HG03432 (cell line): ENCODE measurements at regions not wholly inside any gene's neighbourhood (a gene's known extent, or its start where the extent isn't known, plus 50 kb on each side); places are given as distances from the start of the nearest gene placed in this dataset.
"Not testable (repeated sequence)": the region's sequence is repeated elsewhere in the genome, so short reads cannot be mapped to it uniquely, and the experiment has no call there.

ENCODE experiments used
- ATAC-seq: cut with Tn5 transposase; IDR thresholded peaks from one replicate; pipeline ENCODE4 v1.9.1; 2021; ENCODE audit warnings: mild to moderate bottlenecking, moderate library complexity; ENCODE audit not compliant: unreplicated experiment

- no peak for ATAC-seq
Measured at GRCh38 chr12:131557078-131557709, 153.7 kb upstream of the SFSWAP start.

GRCh38 chr12:131559517-131560516 lies 151.1 kb upstream of the SFSWAP start:
- no peak for ATAC-seq

GRCh38 chr12:131561051-131561450 lies 149.8 kb upstream of the SFSWAP start:
- no peak for ATAC-seq

DNA sequence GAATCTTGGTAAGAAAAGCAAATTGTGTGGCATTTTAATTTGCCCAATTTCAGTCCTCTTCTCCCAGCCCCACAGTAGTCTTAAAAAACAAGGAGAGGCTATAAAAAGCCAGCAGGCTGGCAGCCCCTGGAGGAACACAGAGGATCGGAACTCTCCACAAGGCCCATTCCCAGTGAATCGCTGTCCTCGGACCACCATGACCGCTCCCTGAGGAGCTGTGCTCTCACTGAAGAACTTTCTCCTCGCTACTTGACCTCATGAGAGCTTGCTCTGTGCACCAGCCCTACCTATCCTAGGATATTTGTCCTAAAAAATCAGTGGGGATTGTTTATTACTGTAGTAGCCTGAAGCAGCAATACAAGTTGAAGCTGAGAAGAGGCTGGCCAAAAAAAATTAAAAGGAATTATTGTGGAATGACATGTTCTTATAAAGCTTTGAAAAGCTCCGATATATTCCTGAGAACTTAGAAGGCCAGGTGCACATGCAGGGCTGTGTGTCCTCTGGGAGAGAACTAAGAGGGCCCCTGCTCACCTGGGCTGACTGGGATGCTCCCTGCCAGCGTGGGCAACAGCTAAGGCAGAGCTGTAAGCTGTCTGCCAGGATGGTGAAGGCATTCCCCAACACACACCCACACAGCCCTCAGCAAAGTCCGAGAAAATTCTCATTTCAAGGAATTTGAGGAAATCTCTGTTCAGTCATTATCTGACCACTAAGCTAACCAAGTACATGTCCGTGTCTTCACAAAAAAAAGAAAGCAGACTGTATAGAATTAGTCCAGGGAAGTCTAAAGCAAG lies 148.8 kb upstream of the SFSWAP start:
- no peak for ATAC-seq

DNA sequence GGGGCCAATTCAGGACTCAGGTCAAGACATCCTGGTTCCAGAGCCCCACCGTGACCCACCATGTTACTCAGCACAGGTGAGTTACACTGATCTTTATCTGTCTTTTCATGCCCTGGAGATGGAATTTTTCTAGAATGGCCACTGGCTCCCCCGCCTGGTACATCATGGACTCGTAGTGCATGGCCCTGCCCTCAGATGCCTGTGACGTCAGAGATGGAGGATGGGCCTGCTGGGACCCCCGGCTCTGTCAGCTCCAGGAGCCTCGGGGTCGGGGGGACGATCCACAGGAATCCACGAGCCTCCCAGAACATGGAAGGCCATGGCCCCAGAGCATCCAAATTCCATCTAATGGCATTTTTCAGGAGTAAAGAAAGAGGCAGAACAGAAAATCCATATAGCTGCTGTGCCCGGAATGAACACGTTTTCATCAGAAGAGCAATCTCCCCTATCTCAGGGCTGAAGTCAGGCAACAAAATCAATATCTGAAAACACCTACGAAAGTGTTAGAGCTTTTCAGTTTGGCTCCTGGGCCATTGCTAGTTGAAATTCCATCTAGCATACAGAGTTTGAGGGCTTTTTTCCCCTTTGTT lies 146.7 kb upstream of the SFSWAP start:
- not testable (repeated sequence) for ATAC-seq

DNA sequence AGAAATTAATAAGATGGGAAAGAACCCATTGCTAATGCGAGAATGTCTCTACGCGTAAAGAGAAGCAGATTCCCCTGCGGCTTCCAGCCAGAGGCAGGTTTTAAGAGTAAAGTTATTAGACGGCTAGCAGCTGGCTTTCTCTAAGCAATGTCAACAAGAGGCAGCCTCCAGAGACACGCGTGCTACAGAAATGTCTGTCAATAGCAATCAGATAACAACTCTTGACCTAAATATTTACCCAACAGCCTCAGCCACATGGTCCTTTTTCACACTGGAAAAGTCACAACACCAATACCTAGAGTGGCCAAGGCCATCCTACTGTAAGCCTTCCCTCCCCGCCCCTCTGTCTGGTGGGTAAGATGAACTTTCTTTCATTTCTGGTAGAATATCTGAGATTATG lies 146.0 kb upstream of the SFSWAP start:
- ATAC-seq, result no peak

GRCh38 chr12:131565267-131566015 lies 145.4 kb upstream of the SFSWAP start:
- ATAC-seq, result no peak

DNA sequence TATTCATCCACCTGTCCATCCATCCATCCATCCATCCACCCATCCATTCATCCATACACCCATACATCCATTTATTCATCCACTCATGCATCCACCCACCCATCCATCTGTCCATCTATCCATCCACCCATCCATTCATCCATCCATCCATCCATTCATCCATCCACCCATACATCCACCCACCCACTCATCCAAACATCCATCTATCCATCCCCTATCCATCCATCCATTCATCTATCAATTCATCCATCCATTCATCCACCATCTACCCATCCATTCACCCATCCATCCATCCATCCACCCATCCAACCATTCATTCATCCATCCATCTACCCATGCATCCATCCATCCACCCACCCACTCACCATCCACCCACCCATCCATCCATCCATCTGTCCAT lies 142.6 kb upstream of the SFSWAP start:
- ATAC-seq, result no peak

- no peak for ATAC-seq
Measured at GRCh38 chr12:131570596-131570995, 140.3 kb upstream of the SFSWAP start.

- ATAC-seq, result no peak
Measured at GRCh38 chr12:131571827-131572226, 139.1 kb upstream of the SFSWAP start.

DNA sequence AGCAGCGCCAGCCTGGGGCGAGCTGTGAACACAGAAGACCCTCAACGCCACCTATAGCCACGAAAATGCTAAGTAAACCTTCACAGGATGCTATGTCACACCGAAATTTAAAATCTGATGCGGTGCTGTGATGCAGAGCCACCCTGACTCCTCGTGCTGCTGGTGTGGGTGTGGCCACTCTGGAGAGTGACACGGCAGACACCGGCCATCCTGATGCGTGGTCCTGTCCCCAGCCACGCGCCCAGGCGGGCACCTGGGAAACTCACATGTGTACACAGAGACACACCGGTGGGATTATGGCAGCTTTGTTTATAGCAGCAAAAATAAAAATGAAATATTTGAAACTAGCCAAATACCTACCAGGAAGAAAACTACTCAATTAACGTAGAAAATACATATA lies 138.3 kb upstream of the SFSWAP start:
- ATAC-seq, result no peak

- no peak for ATAC-seq
Measured at GRCh38 chr12:131573631-131574394, 137.1 kb upstream of the SFSWAP start.

- ATAC-seq, result no peak
Measured at GRCh38 chr12:131574395-131574771, 136.5 kb upstream of the SFSWAP start.

DNA sequence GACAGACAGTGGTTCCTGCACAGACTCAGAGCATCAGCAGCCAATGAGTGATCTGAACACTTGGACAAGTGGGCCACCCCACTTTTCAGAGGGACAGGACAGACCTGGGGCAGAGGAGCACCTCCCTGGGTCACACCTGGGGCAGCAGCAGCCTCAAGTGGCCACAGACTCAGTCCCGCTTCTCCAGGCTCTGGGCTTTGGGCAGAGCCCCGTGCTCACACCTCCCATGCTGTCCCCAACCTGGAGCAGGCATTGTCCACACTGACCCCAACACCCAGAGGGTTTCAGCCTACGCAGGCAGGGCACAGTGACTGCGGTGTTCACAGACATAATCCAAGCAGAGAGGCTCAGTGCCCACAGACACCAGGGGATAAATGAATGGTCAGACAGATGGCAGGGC lies 135.5 kb upstream of the SFSWAP start:
- ATAC-seq, result no peak

- not testable (repeated sequence) for ATAC-seq
Measured at GRCh38 chr12:131576734-131577133, 134.2 kb upstream of the SFSWAP start.

- ATAC-seq, result no peak
Measured at GRCh38 chr12:131577766-131578165, 133.1 kb upstream of the SFSWAP start.

- ATAC-seq, result no peak
Measured at GRCh38 chr12:131578828-131579470, 131.9 kb upstream of the SFSWAP start.

DNA sequence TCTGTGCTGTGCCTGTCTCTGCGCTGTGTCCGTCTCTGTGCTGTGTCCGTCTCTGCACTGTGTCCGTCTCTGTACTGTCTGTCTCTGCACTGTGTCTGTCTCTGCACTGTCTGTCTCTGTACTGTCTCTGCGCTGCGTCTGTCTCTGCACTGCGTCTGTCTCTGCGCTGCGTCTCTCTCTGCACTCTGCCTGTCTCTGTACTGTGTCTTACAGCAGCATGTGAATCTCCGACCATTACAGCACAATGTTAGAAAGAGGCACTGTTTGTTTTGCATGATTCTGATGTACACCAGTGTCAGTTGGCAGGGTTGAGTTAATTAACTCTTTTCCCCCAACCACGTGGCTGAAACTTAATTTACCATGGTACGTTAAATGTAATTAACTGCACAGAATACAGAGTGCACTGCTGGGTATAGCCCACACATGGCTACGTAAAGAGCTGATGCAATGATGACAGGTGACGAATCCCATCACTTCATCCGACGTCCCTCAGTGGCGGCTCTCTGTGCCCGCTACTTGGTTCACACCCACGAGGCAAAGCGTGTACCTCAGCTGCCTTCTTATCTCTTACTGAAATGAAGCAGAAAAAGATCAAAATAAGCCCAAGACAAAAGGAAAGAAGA lies 127.7 kb upstream of the SFSWAP start:
- no peak for ATAC-seq

GRCh38 chr12:131586269-131586668 lies 124.6 kb upstream of the SFSWAP start:
- ATAC-seq, result no peak
